K562 (cell line): ENCODE measurements at regions not wholly inside any gene's neighbourhood (a gene's known extent, or its start where the extent isn't known, plus 50 kb on each side); places are given as distances from the start of the nearest gene placed in this dataset.

Experiments
- ATAC-seq: fragments of 200-7000 bp; cut with Tn5 transposase; 3 replicates; pipeline ENCODE4 v1.9.1; 2020; ENCODE audit warnings: moderate library complexity
- BruUV-seq: library from RNA; stranded (reverse); fragments of 400-500 nt; replicated peaks from 2 replicates; lab custom pipeline; 2021; lab: Mats Ljungman, UMichigan
- CTCF ChIA-PET: fragments of 300-600 bp; formaldehyde crosslinking; extraction: SDS; loops from one replicate; lab custom pipeline; 2021; ENCODE audit warnings: low intra/inter-chr PET ratio; lab: Yijun Ruan, JAX
- POLR2A ChIA-PET: fragments of 300-600, 350-650 bp; sonication (Branson Sonifier 250); formaldehyde crosslinking; extraction: SDS; loops from one replicate; lab custom pipeline; 2021; ENCODE audit warnings: antibody characterized with exemption, inconsistent platforms; lab: Yijun Ruan, JAX
- DNase-seq, 4 experiments: peaks; one replicate each; pipeline versions ENCODE4 v3.0.0 to v3.0.0-alpha.2; 2011 to 2018; ENCODE audit warnings: low spot score in 3 of 4, mixed read lengths in 3 of 4; ENCODE audit errors: extremely low read depth in 1 of 4
- FAIRE-seq: peaks from 2 replicates; lab custom pipeline; 2011; peaks lifted over from hg19 to GRCh38; lab: Jason Lieb, UNC
- H2AFZ ChIP-seq: 2 replicates; pipeline ENCODE4 v1.6.0; 2011; ENCODE audit warnings: low read depth, low read length, control low read depth, inconsistent platforms
- H3K27ac ChIP-seq: fragments of 200-600 bp; 3 replicates; pipeline ENCODE4 v1.8.0; 2011; ENCODE audit warnings: low read depth, mild to moderate bottlenecking, control low read depth, inconsistent platforms, low read length, moderate library complexity, mixed read lengths; ENCODE audit errors: extremely low read depth
- H3K27me3 ChIP-seq, 2 experiments: fragments of 300-600 bp in 1 of 2; 2 replicates in 1 of 2; 3 replicates in 1 of 2; pipeline versions ENCODE4 v1.6.0 to v1.8.0; 2011; ENCODE audit warnings: inconsistent platforms in 2 of 2, low read length in 2 of 2, mild to moderate bottlenecking in 1 of 2, mixed read lengths in 1 of 2, moderate library complexity in 1 of 2; ENCODE audit not compliant: control insufficient read depth in 2 of 2, insufficient read depth in 2 of 2
- H3K36me3 ChIP-seq: fragments of 300-600 bp; 3 replicates; pipeline ENCODE4 v1.8.0; 2011; ENCODE audit warnings: mild to moderate bottlenecking, low read length, inconsistent platforms; ENCODE audit not compliant: control insufficient read depth, insufficient read depth
- H3K4me1 ChIP-seq, 2 experiments: fragments of 200-600 bp in 1 of 2; replicated peaks in 1 of 2; 2 replicates in 1 of 2; 3 replicates in 1 of 2; pipeline versions ENCODE4 v1.5.1 to v1.8.0; 2011; ENCODE audit warnings: inconsistent platforms in 2 of 2, low read length in 2 of 2, mild to moderate bottlenecking in 1 of 2, mixed read lengths in 1 of 2, moderate library complexity in 1 of 2; ENCODE audit not compliant: control insufficient read depth in 2 of 2, insufficient read depth in 2 of 2
- H3K4me2 ChIP-seq: 2 replicates; pipeline ENCODE4 v1.6.1; 2011; ENCODE audit warnings: low read length, control low read depth, inconsistent platforms, mixed read lengths; ENCODE audit not compliant: insufficient read depth
- H3K4me3 ChIP-seq: fragments of 200-600 bp; sonication (generic), shearing (Covaris generic); 2 replicates; pipeline ENCODE4 v1.5.1; 2016; ENCODE audit warnings: control low read depth, inconsistent platforms
- H3K79me2 ChIP-seq: fragments of 200-600 bp; 3 replicates; pipeline ENCODE4 v1.8.0; 2011; ENCODE audit warnings: low read length, inconsistent platforms; ENCODE audit not compliant: control insufficient read depth, insufficient read depth
- H3K9ac ChIP-seq, 2 experiments: 2 replicates each; pipeline versions ENCODE4 v1.6.0 to v1.6.1; 2011; ENCODE audit warnings: low read depth in 2 of 2, low read length in 2 of 2, control low read depth in 1 of 2, inconsistent platforms in 1 of 2, mild to moderate bottlenecking in 1 of 2, mixed read lengths in 1 of 2; ENCODE audit not compliant: insufficient read depth in 1 of 2
- H3K9me1 ChIP-seq: one replicate; pipeline ENCODE4 v1.6.0; 2011; ENCODE audit warnings: inconsistent platforms, mild to moderate bottlenecking, low read length, moderate library complexity; ENCODE audit not compliant: control insufficient read depth, insufficient read depth
- H3K9me3 ChIP-seq: replicated peaks from 2 replicates; pipeline ENCODE4 v1.5.1; 2011; ENCODE audit warnings: low read depth, low read length, inconsistent platforms; ENCODE audit not compliant: control insufficient read depth, insufficient read depth
- H4K20me1 ChIP-seq: replicated peaks from 2 replicates; pipeline ENCODE4 v1.6.1; 2011; ENCODE audit warnings: low read length, inconsistent platforms, mixed read lengths; ENCODE audit not compliant: control insufficient read depth, insufficient read depth
- HLTF ChIP-seq: fragments of 450-650 bp; IDR thresholded peaks from 2 replicates; pipeline ENCODE4 v1.6.1; 2016
- HNRNPK ChIP-seq: fragments of 200-400 bp; formaldehyde crosslinking; IDR thresholded peaks from one replicate; pipeline ENCODE4 v1.6.1; 2018; ENCODE audit warnings: mild to moderate bottlenecking, low read depth, low read length; ENCODE audit not compliant: poor library complexity, severe bottlenecking
- MYNN ChIP-seq, 2 experiments: sonication (generic); formaldehyde crosslinking in 1 of 2; IDR thresholded peaks; 2 replicates each; pipeline versions ENCODE4 v1.5.0 to v1.6.1; 2016 to 2020; ENCODE audit warnings: antibody characterized with exemption in 1 of 2, missing genetic modification reagents in 1 of 2
- POLR2AphosphoS2 ChIP-seq: IDR thresholded peaks from 2 replicates; pipeline ENCODE4 v1.6.1; 2012; ENCODE audit warnings: low read length, improper control_type of control experiment
- ZNF561 ChIP-seq: fragments of 450-650 bp; formaldehyde crosslinking; conservative IDR thresholded peaks from 2 replicates; pipeline ENCODE4 v1.4.0; 2020; ENCODE audit warnings: mild to moderate bottlenecking, moderate library complexity
- ZNF785 ChIP-seq: fragments of 250-450 bp; sonication (Bioruptor Pico); IDR thresholded peaks from 2 replicates; pipeline ENCODE4 v1.4.0; 2020; ENCODE audit warnings: mild to moderate bottlenecking
- WGBS: fragments of 100-300 bp; shearing (Covaris generic); methylation state at CpG from one replicate; pipeline ENCODE4 v1.1.6; 2016; ENCODE audit warnings: low coverage, mixed read lengths; ENCODE audit not compliant: insufficient coverage; ENCODE audit errors: missing lambda C conversion rate; 5-methylcytosine and 5-hydroxymethylcytosine counted together
- in situ Hi-C: fragments of 300-500 bp; cut with MboI; formaldehyde crosslinking; loops from 4 replicates; pipeline ENCODE4 v1.15.0; 2018; ENCODE audit warnings: inconsistent platforms, mixed read lengths
- intact Hi-C: fragments of 100-400 bp; cut with micrococcal nuclease; formaldehyde crosslinking; loops from 2 replicates; pipeline ENCODE4 v1.14.2; 2022
- TF ChIP-seq, protein P1 (sequence below): fragments of 250-450 bp; sonication (Bioruptor Pico); IDR thresholded peaks from 2 replicates; pipeline ENCODE4 v1.5.0; 2020; ENCODE audit warnings: mild to moderate bottlenecking, borderline replicate concordance
- TF ChIP-seq, protein P2 (sequence below): IDR thresholded peaks from 3 replicates; pipeline ENCODE4 v1.6.1; 2011; ENCODE audit warnings: borderline replicate concordance, mild to moderate bottlenecking, moderate library complexity; ENCODE audit not compliant: insufficient read length; ENCODE audit errors: extremely low read depth

DNA sequence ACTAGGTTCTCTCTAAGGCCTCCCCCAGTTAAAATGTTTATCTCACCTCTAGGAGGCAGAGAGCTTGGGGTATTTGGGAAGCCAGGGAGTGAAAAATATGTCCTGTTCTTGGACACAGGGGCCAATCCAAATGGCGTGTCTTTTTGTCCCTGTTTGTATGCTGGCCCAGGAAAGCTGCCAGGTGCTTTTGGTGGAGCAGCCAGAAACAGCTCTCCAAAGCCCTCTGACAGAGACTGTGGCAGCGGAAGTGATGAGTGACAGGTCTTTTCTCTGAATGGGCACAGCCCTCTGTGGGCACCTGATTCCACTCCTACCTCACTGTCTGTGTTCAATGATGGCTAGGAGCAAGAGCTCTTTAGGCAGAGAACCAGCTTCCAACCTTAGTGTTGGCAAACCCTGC is 106.4 kb upstream of the KIRREL3 start:
- TF ChIP-seq ZNF561 (CRISPR knock-in tag) = no peak
- no peak for TF ChIP-seq MYNN (IDR thresholded peaks at IDR 0.05)
- no peak for TF ChIP-seq MYNN (CRISPR knock-in tag; IDR thresholded peaks at IDR 0.05)
- TF ChIP-seq, protein P1, sequence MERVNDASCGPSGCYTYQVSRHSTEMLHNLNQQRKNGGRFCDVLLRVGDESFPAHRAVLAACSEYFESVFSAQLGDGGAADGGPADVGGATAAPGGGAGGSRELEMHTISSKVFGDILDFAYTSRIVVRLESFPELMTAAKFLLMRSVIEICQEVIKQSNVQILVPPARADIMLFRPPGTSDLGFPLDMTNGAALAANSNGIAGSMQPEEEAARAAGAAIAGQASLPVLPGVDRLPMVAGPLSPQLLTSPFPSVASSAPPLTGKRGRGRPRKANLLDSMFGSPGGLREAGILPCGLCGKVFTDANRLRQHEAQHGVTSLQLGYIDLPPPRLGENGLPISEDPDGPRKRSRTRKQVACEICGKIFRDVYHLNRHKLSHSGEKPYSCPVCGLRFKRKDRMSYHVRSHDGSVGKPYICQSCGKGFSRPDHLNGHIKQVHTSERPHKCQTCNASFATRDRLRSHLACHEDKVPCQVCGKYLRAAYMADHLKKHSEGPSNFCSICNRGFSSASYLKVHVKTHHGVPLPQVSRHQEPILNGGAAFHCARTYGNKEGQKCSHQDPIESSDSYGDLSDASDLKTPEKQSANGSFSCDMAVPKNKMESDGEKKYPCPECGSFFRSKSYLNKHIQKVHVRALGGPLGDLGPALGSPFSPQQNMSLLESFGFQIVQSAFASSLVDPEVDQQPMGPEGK = no peak
- TF ChIP-seq HLTF = no peak
- TF ChIP-seq ZNF785 = no peak
- TF ChIP-seq HNRNPK = no peak
- TF ChIP-seq, protein P2, sequence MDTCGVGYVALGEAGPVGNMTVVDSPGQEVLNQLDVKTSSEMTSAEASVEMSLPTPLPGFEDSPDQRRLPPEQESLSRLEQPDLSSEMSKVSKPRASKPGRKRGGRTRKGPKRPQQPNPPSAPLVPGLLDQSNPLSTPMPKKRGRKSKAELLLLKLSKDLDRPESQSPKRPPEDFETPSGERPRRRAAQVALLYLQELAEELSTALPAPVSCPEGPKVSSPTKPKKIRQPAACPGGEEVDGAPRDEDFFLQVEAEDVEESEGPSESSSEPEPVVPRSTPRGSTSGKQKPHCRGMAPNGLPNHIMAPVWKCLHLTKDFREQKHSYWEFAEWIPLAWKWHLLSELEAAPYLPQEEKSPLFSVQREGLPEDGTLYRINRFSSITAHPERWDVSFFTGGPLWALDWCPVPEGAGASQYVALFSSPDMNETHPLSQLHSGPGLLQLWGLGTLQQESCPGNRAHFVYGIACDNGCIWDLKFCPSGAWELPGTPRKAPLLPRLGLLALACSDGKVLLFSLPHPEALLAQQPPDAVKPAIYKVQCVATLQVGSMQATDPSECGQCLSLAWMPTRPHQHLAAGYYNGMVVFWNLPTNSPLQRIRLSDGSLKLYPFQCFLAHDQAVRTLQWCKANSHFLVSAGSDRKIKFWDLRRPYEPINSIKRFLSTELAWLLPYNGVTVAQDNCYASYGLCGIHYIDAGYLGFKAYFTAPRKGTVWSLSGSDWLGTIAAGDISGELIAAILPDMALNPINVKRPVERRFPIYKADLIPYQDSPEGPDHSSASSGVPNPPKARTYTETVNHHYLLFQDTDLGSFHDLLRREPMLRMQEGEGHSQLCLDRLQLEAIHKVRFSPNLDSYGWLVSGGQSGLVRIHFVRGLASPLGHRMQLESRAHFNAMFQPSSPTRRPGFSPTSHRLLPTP = no peak
- no peak for TF ChIP-seq POLR2AphosphoS2
- Histone ChIP-seq H3K4me2 (no peak overlapping the region), H3K9ac (no peak overlapping the region), H3K4me3 (no peak overlapping the region), H4K20me1 (no peaks in the 10 kb centered on the region), H3K9me3 (no peaks in the 10 kb centered on the region), H2AFZ (no peak overlapping the region), H3K9me1 (no peaks in the 10 kb centered on the region), H3K27me3 (no peaks in the 10 kb centered on the region), H3K79me2 (no peaks in the 10 kb centered on the region), H3K4me1 (no peaks in the 10 kb centered on the region), H3K27ac (no peak overlapping the region), H3K36me3 (no peaks in the 10 kb centered on the region)
- CTCF ChIA-PET = no interaction called here
- intact Hi-C loops = no loop called here
- no peak for ATAC-seq
- FAIRE-seq = no peak
- no peak for DNase-seq
- BruUV-seq = no TSS peak
- WGBS = 0% methylated on average over 2 of the region's 2 CpGs
- POLR2A ChIA-PET = no interaction called here
- in situ Hi-C loops = no loop called here
